ENCODE measurements at regions not wholly inside any gene's neighbourhood (a gene's known extent, or its start where the extent isn't known, plus 50 kb on each side); places are given as distances from the start of the nearest gene placed in this dataset.

DNA sequence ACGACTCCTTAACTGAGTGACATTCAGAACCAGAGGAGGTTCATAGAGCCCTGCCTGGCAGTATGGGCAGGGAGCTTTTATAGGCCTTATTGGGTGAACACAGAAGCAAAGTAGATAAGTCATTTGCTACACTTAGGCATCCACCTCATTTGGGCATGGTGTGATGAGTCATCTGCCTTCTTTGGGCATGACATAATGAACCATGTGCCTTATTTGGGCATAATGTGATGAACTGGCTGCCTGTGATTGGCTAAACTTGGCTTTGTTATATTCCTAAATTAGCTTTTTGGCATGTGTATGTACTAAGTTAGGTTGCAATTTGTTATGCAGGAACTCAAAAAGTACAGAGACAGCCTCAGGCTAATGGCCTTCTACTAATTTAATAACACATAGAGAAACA is 2210.2 kb upstream of the PCDH20 start:
- H3K4me3 ChIP-seq (ENCODE audit: low read depth, low read length): no peak overlapping the region
- TF ChIP-seq, protein P1, sequence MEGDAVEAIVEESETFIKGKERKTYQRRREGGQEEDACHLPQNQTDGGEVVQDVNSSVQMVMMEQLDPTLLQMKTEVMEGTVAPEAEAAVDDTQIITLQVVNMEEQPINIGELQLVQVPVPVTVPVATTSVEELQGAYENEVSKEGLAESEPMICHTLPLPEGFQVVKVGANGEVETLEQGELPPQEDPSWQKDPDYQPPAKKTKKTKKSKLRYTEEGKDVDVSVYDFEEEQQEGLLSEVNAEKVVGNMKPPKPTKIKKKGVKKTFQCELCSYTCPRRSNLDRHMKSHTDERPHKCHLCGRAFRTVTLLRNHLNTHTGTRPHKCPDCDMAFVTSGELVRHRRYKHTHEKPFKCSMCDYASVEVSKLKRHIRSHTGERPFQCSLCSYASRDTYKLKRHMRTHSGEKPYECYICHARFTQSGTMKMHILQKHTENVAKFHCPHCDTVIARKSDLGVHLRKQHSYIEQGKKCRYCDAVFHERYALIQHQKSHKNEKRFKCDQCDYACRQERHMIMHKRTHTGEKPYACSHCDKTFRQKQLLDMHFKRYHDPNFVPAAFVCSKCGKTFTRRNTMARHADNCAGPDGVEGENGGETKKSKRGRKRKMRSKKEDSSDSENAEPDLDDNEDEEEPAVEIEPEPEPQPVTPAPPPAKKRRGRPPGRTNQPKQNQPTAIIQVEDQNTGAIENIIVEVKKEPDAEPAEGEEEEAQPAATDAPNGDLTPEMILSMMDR (IDR thresholded peaks at IDR 0.05; ENCODE audit: low read depth, low read length): no peak
- DNase-seq: peak; percentile 52
- no peaks in the 10 kb centered on the region for H3K27me3 ChIP-seq
- H3K4me1 ChIP-seq: no peaks in the 10 kb centered on the region; the same call in 1 of the 2 replicates
- no peaks in the 10 kb centered on the region for H3K36me3 ChIP-seq
- H3K9me3 ChIP-seq: no peaks in the 10 kb centered on the region

DNA sequence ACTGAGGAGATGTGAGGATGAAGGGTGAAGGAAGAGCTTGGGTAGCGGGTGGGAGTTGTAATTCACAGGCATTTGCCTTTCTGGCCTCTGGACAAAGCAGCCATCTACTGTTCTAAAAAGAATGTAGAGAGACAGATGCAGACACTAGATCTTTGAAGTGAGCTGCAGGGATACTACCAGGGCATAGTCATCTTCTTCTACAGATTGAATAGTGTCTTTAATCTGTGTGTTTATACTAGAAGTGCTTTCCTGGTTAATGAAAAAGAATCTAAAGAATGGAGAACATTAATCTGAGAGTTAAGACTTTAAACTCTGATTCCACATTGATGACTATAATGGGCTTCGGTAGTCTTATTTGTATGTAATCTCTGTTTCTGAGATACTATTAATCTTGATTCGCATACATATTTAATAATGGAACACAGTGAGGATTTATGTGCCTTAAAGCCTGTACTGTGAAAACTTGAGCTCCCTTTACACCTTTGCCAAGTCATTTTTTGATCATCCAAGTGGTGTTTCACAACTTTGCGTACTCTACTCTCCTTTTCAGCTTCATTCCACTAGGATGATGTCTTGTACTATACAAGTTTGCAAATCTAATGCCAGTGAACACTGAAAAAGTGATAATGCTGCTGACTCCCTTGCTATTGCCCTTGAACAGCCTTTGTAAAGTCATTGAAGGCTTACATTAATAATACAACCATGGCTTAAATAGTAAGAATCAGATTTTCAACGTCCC is 2199.4 kb upstream of the PCDH20 start:
- Histone ChIP-seq H3K4me3 (ENCODE audit: low read depth, low read length) (no peak overlapping the region), H3K9me3 (no peaks in the 10 kb centered on the region), H3K36me3 (no peaks in the 10 kb centered on the region), H3K27me3 (no peaks in the 10 kb centered on the region), H3K4me1 (no peaks in the 10 kb centered on the region)
- no peak for DNase-seq
- TF ChIP-seq, protein P1 (IDR thresholded peaks at IDR 0.05; ENCODE audit: low read depth, low read length): no peak

GRCh38 chr13:63607153-63607552 is 2191.5 kb upstream of the PCDH20 start:
- no peaks in the 10 kb centered on the region for H3K36me3 ChIP-seq
- 0 out of 2 replicates have a peak, but pooled peaks cover 2% of the 10 kb centered on the region for H3K9me3 ChIP-seq
- no peaks in the 10 kb centered on the region; the same call in 1 of the 2 replicates for H3K4me1 ChIP-seq
- no peak for DNase-seq
- H3K27me3 ChIP-seq: no peaks in the 10 kb centered on the region
- TF ChIP-seq, protein P1 (IDR thresholded peaks at IDR 0.05; ENCODE audit: low read depth, low read length): no peak
- H3K4me3 ChIP-seq (ENCODE audit: low read depth, low read length): no peak overlapping the region

GRCh38 chr13:63605962-63606361 is 2190.3 kb upstream of the PCDH20 start:
- no peaks in the 10 kb centered on the region for H3K27me3 ChIP-seq
- H3K9me3 ChIP-seq: 0 out of 2 replicates have a peak, but pooled peaks cover 2% of the 10 kb centered on the region
- H3K36me3 ChIP-seq: no peaks in the 10 kb centered on the region
- TF ChIP-seq, protein P1 (IDR thresholded peaks at IDR 0.05; ENCODE audit: low read depth, low read length): no peak
- H3K4me1 ChIP-seq: no peaks in the 10 kb centered on the region; the same call in 1 of the 2 replicates
- DNase-seq: no peak
- no peak overlapping the region for H3K4me3 ChIP-seq (ENCODE audit: low read depth, low read length)

- Histone ChIP-seq H3K27me3 (no peaks in the 10 kb centered on the region), H3K4me1 (no peaks in the 10 kb centered on the region; the same call in 1 of the 2 replicates), H3K9me3 (0 out of 2 replicates have a peak, but pooled peaks cover 2% of the 10 kb centered on the region), H3K36me3 (no peaks in the 10 kb centered on the region), H3K4me3 (ENCODE audit: low read depth, low read length) (no peak overlapping the region)
- TF ChIP-seq, protein P1 (IDR thresholded peaks at IDR 0.05; ENCODE audit: low read depth, low read length): no peak
- DNase-seq: no peak
Measured at GRCh38 chr13:63605403-63605802, 2189.8 kb upstream of the PCDH20 start.

- Histone ChIP-seq H3K27me3 (no peaks in the 10 kb centered on the region), H3K4me1 (no peaks in the 10 kb centered on the region), H3K4me3 (ENCODE audit: low read depth, low read length) (no peak overlapping the region), H3K36me3 (no peaks in the 10 kb centered on the region), H3K9me3 (no peaks in the 10 kb centered on the region)
- TF ChIP-seq, protein P1 (IDR thresholded peaks at IDR 0.05; ENCODE audit: low read depth, low read length): no peak
- DNase-seq: no peak
Measured at GRCh38 chr13:63595811-63596210, 2180.2 kb upstream of the PCDH20 start.

Data from BE2C (cell line).